ENCODE measurements at regions not wholly inside any gene's neighbourhood (a gene's known extent, or its start where the extent isn't known, plus 50 kb on each side); places are given as distances from the start of the nearest gene placed in this dataset.
A peak's percentile ranks its signal among the peaks of the same experiment; 100 is the strongest.
"Not testable (repeated sequence)": the region's sequence is repeated elsewhere in the genome, so short reads cannot be mapped to it uniquely, and the experiment has no call there.

- not testable (repeated sequence) for H3K4me3 ChIP-seq; H3K4me1 ChIP-seq (ENCODE audit: low read depth); H3K36me3 ChIP-seq; DNase-seq (ENCODE audit: low read depth in 1 of 2, low spot score in 1 of 2); H3K27me3 ChIP-seq; H3K9me3 ChIP-seq (ENCODE audit: low read depth); H3K27ac ChIP-seq
Measured at GRCh38 chr2:87518066-87518465, 229.8 kb upstream of the PLGLB2 start.

- DNase-seq (ENCODE audit: low read depth in 1 of 2, low spot score in 1 of 2); H3K36me3 ChIP-seq; H3K4me1 ChIP-seq (ENCODE audit: low read depth); H3K9me3 ChIP-seq (ENCODE audit: low read depth); H3K27me3 ChIP-seq; H3K4me3 ChIP-seq; H3K27ac ChIP-seq: not testable (repeated sequence)
Measured at GRCh38 chr2:87518547-87518946, 229.3 kb upstream of the PLGLB2 start.

GRCh38 chr2:87519158-87520011 lies 228.5 kb upstream of the PLGLB2 start:
- not testable (repeated sequence) for H3K36me3 ChIP-seq; H3K27ac ChIP-seq; H3K27me3 ChIP-seq; H3K4me1 ChIP-seq (ENCODE audit: low read depth); H3K9me3 ChIP-seq (ENCODE audit: low read depth); H3K4me3 ChIP-seq
- DNase-seq (ENCODE audit: low read depth in 1 of 2, low spot score in 1 of 2), result peak in 1 of 2 donors; percentile 52

GRCh38 chr2:87521057-87521456 lies 226.8 kb upstream of the PLGLB2 start:
- not testable (repeated sequence) for H3K36me3 ChIP-seq; H3K9me3 ChIP-seq (ENCODE audit: low read depth); H3K27ac ChIP-seq; DNase-seq (ENCODE audit: low read depth in 1 of 2, low spot score in 1 of 2); H3K27me3 ChIP-seq; H3K4me3 ChIP-seq; H3K4me1 ChIP-seq (ENCODE audit: low read depth)

DNA sequence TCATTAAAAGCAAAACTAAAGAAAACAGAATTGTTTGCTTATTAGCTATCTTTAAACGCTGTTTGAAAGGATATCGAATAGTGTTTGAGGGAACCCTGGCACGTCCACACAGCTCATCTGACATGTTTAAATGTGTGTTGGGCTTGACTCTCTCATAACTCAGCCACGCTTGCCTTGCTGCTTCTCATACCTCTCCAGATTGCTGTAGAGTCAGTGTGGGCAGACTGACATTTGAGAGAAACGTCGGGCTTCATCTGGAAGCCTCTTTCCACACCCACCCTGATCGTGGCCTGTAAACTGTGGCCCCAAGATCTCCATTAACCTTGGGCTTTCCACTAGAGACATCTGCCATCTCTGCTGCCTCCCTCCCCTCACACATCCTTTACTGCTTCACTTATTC lies 226.4 kb upstream of the PLGLB2 start:
- H3K4me1 ChIP-seq (ENCODE audit: low read depth); H3K27me3 ChIP-seq; DNase-seq (ENCODE audit: low read depth in 1 of 2, low spot score in 1 of 2); H3K27ac ChIP-seq; H3K9me3 ChIP-seq (ENCODE audit: low read depth); H3K36me3 ChIP-seq; H3K4me3 ChIP-seq: not testable (repeated sequence)

- H3K4me1 ChIP-seq (ENCODE audit: low read depth); DNase-seq (ENCODE audit: low read depth in 1 of 2, low spot score in 1 of 2); H3K4me3 ChIP-seq; H3K9me3 ChIP-seq (ENCODE audit: low read depth); H3K36me3 ChIP-seq; H3K27ac ChIP-seq; H3K27me3 ChIP-seq: not testable (repeated sequence)
Measured at GRCh38 chr2:87524619-87525188, 223.2 kb upstream of the PLGLB2 start.

GRCh38 chr2:87525497-87525991 lies 222.3 kb upstream of the PLGLB2 start:
- not testable (repeated sequence) for DNase-seq (ENCODE audit: low read depth in 1 of 2, low spot score in 1 of 2); H3K9me3 ChIP-seq (ENCODE audit: low read depth)

GRCh38 chr2:87526258-87526657 lies 221.6 kb upstream of the PLGLB2 start:
- not testable (repeated sequence) for H3K4me1 ChIP-seq (ENCODE audit: low read depth); H3K36me3 ChIP-seq; H3K27me3 ChIP-seq; H3K9me3 ChIP-seq (ENCODE audit: low read depth); DNase-seq (ENCODE audit: low read depth in 1 of 2, low spot score in 1 of 2); H3K4me3 ChIP-seq; H3K27ac ChIP-seq

More at GRCh38 chr2:87525497-87525991, 222.3 kb upstream of the PLGLB2 start:
- H3K4me1 ChIP-seq (ENCODE audit: low read depth); H3K4me3 ChIP-seq; H3K27ac ChIP-seq; H3K36me3 ChIP-seq; H3K27me3 ChIP-seq: not testable (repeated sequence)

DNA sequence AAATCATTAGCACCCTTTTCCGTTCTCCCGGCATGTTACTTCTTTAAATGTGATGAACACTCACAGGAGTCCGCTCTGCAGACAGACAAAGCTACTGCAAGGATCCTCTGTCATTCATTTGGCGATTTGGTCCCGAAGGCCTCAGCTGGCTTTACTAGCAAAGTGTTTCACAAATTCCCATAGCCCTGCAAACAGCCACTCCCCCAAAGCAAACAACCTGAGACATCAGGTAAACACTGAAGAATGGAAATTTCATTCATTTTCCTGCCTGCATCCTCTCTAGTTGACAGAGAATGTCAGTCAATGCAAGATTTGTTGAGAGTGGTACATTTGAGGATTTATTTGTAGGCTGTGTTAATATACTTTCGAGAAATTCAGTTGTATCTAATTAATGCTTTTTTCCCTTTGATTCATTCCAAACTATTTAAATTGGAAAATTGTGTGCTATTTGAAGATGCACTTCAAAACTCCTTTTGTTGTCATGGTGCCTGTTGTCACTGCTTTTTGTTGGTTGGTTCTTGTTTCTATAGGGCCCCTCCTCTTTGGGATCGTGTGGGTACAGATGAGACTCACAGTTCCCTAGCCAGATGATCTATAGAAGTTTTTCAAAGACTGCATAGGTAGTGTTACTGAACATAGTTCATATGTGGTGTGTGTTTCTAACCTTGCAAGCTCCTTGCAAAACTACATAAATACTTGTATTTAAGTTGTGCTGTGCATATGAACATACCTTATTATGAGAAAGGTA lies 215.7 kb upstream of the PLGLB2 start:
- not testable (repeated sequence) for H3K9me3 ChIP-seq (ENCODE audit: low read depth); H3K36me3 ChIP-seq; H3K27me3 ChIP-seq; H3K4me3 ChIP-seq; H3K27ac ChIP-seq; H3K4me1 ChIP-seq (ENCODE audit: low read depth); DNase-seq (ENCODE audit: low read depth in 1 of 2, low spot score in 1 of 2)

DNA sequence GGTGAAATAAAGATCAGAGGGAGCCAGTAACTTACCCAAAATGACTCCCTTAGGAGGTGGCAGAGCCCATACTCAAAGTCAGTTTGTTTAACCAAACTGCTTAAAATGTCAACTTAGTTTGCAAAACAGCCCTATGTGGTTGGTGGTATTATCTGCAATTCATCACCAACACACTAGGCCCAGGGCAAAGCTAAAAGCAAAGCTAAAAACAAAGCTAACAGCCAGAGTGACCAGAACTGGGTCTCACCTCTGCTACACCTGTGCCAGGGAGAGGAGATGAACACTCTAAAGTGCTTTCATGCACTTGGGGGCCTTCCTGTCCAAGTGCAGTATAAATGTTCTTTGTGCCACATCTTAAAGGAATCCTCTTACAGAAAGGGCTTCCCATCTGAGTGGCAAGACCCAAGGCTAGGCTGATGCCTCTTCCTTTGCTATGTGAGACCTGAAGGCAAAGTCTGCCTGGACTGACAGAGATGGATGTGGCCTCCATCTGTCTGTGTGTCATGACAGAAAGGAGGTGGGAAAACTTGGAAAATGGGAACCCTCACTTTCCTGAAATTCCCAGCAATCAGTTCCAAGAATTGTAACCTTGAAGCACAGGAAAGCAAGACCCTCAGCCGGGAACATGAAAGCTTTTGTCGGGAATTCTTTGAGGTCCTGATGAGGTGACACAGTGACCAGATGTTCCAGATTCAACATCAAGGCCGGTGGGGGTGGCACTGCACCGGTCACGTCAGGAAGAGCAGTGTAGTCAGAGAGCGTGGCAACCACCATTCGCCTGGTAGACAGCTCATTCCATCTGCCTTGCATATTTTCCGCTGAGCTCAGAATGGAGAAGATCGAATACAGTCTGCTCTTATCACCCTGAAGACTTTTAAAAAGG lies 214.3 kb upstream of the PLGLB2 start:
- not testable (repeated sequence) for H3K9me3 ChIP-seq (ENCODE audit: low read depth); DNase-seq (ENCODE audit: low read depth in 1 of 2, low spot score in 1 of 2); H3K4me3 ChIP-seq; H3K27ac ChIP-seq; H3K36me3 ChIP-seq; H3K4me1 ChIP-seq (ENCODE audit: low read depth); H3K27me3 ChIP-seq

DNA sequence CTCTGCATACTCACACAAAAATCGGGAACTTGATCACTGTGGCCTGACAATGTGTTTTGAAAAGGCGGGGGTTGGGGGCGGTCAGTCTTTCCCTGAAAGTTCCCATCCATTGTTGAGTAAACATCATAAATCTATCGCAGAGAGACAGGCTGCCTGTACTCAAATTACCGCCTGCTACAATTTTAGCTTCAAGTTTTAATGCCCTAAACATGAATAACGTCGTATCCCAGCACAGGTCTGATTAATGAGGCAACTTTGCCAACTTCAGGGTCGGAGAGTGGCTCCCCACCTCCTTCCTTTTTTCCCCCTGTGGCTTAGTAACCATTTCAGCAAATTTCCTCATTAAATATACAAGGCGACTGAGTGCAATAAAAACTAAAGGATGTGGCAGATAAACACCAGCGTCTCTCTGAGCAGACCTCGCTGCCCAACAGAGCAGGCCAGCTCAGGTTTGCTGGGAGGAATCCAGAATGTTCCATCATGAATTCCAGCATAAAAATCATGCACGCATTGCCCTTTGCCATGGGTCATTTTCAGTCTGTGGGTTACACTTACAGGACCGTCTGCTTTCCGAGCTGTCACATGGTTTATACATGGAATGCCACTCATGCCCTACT lies 213.5 kb upstream of the PLGLB2 start:
- DNase-seq (ENCODE audit: low read depth in 1 of 2, low spot score in 1 of 2); H3K9me3 ChIP-seq (ENCODE audit: low read depth); H3K27me3 ChIP-seq; H3K36me3 ChIP-seq; H3K27ac ChIP-seq; H3K4me1 ChIP-seq (ENCODE audit: low read depth); H3K4me3 ChIP-seq: not testable (repeated sequence)

GRCh38 chr2:87536427-87536826 lies 211.5 kb upstream of the PLGLB2 start:
- not testable (repeated sequence) for H3K4me3 ChIP-seq; H3K4me1 ChIP-seq (ENCODE audit: low read depth); DNase-seq (ENCODE audit: low read depth in 1 of 2, low spot score in 1 of 2)

GRCh38 chr2:87537251-87537671 lies 210.6 kb upstream of the PLGLB2 start:
- not testable (repeated sequence) for H3K27me3 ChIP-seq; H3K27ac ChIP-seq; H3K36me3 ChIP-seq; H3K4me1 ChIP-seq (ENCODE audit: low read depth); H3K4me3 ChIP-seq; H3K9me3 ChIP-seq (ENCODE audit: low read depth); DNase-seq (ENCODE audit: low read depth in 1 of 2, low spot score in 1 of 2)

More at GRCh38 chr2:87536427-87536826, 211.5 kb upstream of the PLGLB2 start:
- H3K27me3 ChIP-seq; H3K27ac ChIP-seq; H3K36me3 ChIP-seq; H3K9me3 ChIP-seq (ENCODE audit: low read depth): not testable (repeated sequence)
